Fibroblast of the aortic adventitia (primary cell): ENCODE measurements at regions not wholly inside any gene's neighbourhood (a gene's known extent, or its start where the extent isn't known, plus 50 kb on each side); places are given as distances from the start of the nearest gene placed in this dataset.

ENCODE experiments used
- DNase-seq: peaks from one replicate; pipeline ENCODE4 v3.0.0-alpha.2; 2010; ENCODE audit warnings: low read depth
- H3K4me3 ChIP-seq: 2 replicates; pipeline ENCODE4 v1.5.1; 2011; ENCODE audit warnings: low read depth, mild to moderate bottlenecking, control low read depth, low read length, moderate library complexity
- TF ChIP-seq, protein P1 (sequence below): IDR thresholded peaks from 2 replicates; pipeline ENCODE4 v1.5.1; 2011; ENCODE audit warnings: mild to moderate bottlenecking, low read length, control low read depth, inconsistent platforms; ENCODE audit not compliant: insufficient read depth

DNA sequence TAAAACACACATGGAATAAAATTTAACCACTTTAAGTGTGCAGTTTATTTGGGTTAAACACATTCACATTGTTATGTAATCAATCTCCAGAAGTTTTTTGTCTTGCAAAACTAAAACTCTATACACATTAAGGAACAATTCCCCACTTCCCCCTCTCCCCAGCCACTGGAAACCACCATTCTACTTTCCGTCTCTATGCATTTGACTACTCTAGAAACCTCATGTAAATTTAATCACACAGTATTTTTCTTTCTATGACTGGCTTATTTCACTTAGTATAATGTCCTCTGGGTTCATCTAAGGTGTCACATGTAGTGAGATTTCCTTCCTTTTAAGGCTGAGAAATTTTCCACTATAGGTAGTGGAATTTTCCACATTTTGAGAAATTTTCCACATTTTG, 568.7 kb upstream of the UBE2E2 start:
- TF ChIP-seq, protein P1, sequence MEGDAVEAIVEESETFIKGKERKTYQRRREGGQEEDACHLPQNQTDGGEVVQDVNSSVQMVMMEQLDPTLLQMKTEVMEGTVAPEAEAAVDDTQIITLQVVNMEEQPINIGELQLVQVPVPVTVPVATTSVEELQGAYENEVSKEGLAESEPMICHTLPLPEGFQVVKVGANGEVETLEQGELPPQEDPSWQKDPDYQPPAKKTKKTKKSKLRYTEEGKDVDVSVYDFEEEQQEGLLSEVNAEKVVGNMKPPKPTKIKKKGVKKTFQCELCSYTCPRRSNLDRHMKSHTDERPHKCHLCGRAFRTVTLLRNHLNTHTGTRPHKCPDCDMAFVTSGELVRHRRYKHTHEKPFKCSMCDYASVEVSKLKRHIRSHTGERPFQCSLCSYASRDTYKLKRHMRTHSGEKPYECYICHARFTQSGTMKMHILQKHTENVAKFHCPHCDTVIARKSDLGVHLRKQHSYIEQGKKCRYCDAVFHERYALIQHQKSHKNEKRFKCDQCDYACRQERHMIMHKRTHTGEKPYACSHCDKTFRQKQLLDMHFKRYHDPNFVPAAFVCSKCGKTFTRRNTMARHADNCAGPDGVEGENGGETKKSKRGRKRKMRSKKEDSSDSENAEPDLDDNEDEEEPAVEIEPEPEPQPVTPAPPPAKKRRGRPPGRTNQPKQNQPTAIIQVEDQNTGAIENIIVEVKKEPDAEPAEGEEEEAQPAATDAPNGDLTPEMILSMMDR = no peak
- no peak overlapping the region for H3K4me3 ChIP-seq
- no peak for DNase-seq

DNA sequence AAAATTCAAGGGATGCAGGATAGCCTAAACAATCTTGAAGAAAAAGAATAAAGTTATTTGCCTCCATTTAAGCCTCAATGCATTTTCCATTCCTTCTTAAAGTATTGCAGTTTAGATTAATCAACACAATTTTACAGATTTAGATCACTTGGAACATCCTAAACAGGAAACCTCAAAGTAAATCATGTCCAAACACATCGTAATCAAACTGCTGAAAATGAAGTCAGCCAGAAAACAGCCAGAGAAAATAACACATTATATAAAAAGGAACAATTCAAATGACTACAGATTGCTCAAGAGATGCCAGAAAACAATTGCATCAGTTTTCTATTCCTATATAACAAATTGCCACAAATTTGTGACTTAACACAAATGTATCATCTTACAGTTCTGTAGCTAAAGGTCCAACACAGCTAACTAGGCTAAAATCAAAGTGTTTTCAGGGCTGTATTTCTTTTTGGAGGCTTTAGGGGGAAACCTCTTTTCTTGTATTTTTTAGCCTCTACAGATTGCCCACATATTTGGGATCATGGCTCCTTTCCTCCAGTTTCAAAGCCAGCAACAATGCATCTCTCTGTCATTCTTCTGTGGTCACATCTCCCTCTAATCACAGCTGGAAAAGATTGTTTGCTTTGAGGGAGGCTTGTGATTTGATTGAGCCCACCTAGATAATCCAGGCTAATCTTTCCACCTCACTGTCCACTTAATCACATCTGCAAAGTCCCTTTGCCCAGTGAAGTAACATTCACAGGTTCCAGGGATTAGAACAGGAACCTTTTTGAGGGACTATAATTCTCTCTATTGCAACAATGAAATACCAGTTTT, 543.3 kb upstream of the UBE2E2 start:
- no peak for DNase-seq
- no peak overlapping the region for H3K4me3 ChIP-seq
- TF ChIP-seq, protein P1 = no peak

DNA sequence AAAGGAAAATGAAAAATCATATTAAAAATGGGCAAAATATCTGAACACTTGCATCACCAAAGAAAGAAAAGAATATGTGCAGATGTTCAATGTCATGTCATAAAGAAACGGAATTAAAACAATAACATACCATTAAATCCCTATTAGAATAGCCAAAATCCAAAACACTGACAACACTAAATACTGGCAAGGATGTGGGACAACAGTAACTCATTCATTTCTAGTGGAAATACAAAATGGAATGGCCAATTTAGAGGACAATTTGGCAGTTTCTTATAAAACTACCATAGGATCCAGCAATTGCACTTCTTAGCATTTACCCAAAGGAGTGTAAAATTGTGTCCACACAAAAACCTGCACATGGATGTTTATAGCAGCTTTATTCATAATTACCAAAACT, 542.5 kb upstream of the UBE2E2 start:
- no peak overlapping the region for H3K4me3 ChIP-seq
- no peak for DNase-seq
- TF ChIP-seq, protein P1 = no peak

DNA sequence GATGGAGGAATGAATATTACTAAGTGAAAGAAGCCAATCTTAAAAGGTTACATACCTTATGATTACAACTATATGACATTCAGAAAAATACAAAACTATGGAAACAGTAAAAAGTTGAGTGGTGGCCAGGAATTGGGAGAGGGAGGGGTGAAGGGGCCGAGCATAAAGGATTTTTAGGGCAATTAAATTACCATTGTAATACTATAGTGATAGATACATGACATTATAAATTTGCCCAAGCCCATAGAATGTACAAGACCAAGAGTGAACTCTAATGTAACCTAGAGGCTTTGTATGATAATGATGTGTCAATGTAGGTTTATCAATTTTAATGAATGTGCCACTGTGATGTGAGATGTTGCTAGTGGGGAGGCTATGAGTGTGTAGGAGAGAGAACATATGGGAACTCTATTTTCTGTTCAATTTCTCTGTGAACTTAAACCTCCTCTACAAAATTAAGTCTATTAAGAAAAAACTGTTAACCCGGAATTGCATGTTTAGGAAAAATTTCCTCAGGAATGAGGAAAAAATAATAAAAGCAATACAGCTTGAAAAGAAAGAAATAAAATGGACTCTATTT, 541.9 kb upstream of the UBE2E2 start:
- no peak overlapping the region for H3K4me3 ChIP-seq
- TF ChIP-seq, protein P1 = no peak
- no peak for DNase-seq

DNA sequence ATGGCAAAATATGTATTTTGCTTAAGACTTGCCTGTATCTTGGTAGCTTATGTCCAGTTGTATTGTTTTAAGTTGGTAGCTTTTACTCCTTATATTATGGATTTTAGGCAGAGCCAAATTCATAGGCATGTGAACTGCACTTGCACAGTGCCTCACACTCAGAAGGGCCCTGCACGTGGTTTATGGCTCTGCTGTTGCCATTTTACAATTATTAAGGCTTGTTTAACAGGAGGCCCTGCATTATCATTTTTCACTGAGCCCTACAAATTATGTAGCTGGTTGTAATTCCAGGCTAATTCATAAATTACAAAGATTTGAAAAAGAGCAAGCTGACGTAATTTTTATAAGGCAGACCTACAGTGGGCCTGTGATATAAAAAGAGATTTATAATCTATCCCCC, 537.6 kb upstream of the UBE2E2 start:
- DNase-seq = no peak
- TF ChIP-seq, protein P1 = no peak
- no peak overlapping the region for H3K4me3 ChIP-seq

DNA sequence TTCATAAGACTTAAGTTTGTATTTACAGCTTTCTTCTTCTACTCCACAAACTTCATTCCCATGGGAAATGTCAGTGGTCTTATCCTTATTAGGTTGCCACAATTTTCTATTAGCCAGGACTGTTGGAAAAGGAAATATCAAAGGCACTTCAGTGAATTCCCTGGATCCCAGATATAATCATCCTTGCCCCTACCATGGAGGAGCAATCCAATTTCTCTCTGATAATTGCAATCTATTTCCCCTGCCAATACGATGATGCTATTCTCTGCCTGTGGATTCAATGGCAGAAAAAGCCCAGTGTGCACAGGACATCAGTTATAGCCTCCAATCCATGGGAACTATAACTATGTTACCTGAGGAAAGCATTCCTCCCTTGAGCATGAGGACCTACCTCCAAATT, 536.4 kb upstream of the UBE2E2 start:
- no peak overlapping the region for H3K4me3 ChIP-seq
- TF ChIP-seq, protein P1 = no peak
- no peak for DNase-seq
